ENCODE measurements at regions not wholly inside any gene's neighbourhood (a gene's known extent, or its start where the extent isn't known, plus 50 kb on each side); places are given as distances from the start of the nearest gene placed in this dataset.

DNA sequence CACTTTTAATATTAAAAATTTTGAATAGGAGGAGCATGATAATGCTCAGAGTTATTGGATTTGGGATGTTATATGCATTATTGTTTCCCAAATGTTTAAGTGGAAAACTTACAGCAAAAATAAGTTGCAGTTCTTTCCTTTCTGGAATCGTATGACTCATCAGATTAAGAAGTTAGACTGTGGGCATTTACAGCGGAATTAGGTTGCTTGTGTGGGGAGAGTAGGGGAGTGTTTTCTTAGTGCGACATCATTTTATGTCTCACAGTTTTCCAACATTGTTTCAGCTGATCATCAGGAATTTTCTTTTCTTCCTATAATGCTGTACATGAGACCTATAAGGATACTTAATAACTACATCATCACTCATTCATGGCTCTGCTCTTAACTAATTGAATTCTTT lies 1631.8 kb downstream of the CDH8 start:
- TF ChIP-seq, protein P1, sequence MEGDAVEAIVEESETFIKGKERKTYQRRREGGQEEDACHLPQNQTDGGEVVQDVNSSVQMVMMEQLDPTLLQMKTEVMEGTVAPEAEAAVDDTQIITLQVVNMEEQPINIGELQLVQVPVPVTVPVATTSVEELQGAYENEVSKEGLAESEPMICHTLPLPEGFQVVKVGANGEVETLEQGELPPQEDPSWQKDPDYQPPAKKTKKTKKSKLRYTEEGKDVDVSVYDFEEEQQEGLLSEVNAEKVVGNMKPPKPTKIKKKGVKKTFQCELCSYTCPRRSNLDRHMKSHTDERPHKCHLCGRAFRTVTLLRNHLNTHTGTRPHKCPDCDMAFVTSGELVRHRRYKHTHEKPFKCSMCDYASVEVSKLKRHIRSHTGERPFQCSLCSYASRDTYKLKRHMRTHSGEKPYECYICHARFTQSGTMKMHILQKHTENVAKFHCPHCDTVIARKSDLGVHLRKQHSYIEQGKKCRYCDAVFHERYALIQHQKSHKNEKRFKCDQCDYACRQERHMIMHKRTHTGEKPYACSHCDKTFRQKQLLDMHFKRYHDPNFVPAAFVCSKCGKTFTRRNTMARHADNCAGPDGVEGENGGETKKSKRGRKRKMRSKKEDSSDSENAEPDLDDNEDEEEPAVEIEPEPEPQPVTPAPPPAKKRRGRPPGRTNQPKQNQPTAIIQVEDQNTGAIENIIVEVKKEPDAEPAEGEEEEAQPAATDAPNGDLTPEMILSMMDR (IDR thresholded peaks at IDR 0.05), result no peak
- TF ChIP-seq POLR2AphosphoS5 (IDR thresholded peaks at IDR 0.05) (no peak), POLR2A (IDR thresholded peaks at IDR 0.05) (no peak), EP300 (IDR thresholded peaks at IDR 0.05) (no peak)

Data from stomach (tissue), 4 donors.